ENCODE measurements at regions not wholly inside any gene's neighbourhood (a gene's known extent, or its start where the extent isn't known, plus 50 kb on each side); places are given as distances from the start of the nearest gene placed in this dataset.

- no peak for TF ChIP-seq POLR2AphosphoS5 (IDR thresholded peaks at IDR 0.05; ENCODE audit: low read depth, low read length)
- no peak for TF ChIP-seq TAF1 (IDR thresholded peaks at IDR 0.05; ENCODE audit: borderline replicate concordance, low read depth, low read length)
- no peak for TF ChIP-seq POLR2A (IDR thresholded peaks at IDR 0.05; ENCODE audit: low read depth, low read length)
Measured at GRCh38 chr1:184208622-184209021, 157.1 kb downstream of the TSEN15 start.
